Glutamatergic neuron (in vitro differentiated cells): ENCODE measurements at regions not wholly inside any gene's neighbourhood (a gene's known extent, or its start where the extent isn't known, plus 50 kb on each side); places are given as distances from the start of the nearest gene placed in this dataset.

Experiments used
- DNase-seq: peaks from one replicate; pipeline ENCODE4 v3.0.0; 2022
- H3K27ac Mint-ChIP-seq: one replicate; pipeline ENCODE4 v1.8.0; 2020; ENCODE audit warnings: mild to moderate bottlenecking, mixed read lengths, inconsistent platforms; ENCODE audit not compliant: unreplicated experiment
- H3K27me3 Mint-ChIP-seq: one replicate; pipeline ENCODE4 v1.8.0; 2020; ENCODE audit warnings: mild to moderate bottlenecking, moderate library complexity, mixed read lengths, inconsistent platforms; ENCODE audit not compliant: unreplicated experiment
- H3K36me3 Mint-ChIP-seq: one replicate; pipeline ENCODE4 v1.8.0; 2020; ENCODE audit warnings: mild to moderate bottlenecking, mixed read lengths, inconsistent platforms; ENCODE audit not compliant: unreplicated experiment
- H3K4me1 Mint-ChIP-seq: one replicate; pipeline ENCODE4 v1.8.0; 2020; ENCODE audit warnings: mild to moderate bottlenecking, low read depth, mixed read lengths, inconsistent platforms; ENCODE audit not compliant: unreplicated experiment
- H3K4me3 Mint-ChIP-seq: one replicate; pipeline ENCODE4 v1.8.0; 2020; ENCODE audit warnings: mild to moderate bottlenecking, mixed read lengths, inconsistent platforms; ENCODE audit not compliant: unreplicated experiment
- H3K9me3 Mint-ChIP-seq: one replicate; pipeline ENCODE4 v1.8.0; 2020; ENCODE audit warnings: mild to moderate bottlenecking, moderate library complexity, mixed read lengths, inconsistent platforms; ENCODE audit not compliant: unreplicated experiment
- TF ChIP-seq, protein P1 (sequence below): fragments of 200-600 bp; sonication (generic); IDR thresholded peaks from one replicate; pipeline ENCODE4 v1.5.0; 2021; ENCODE audit not compliant: partially characterized antibody, unreplicated experiment

DNA sequence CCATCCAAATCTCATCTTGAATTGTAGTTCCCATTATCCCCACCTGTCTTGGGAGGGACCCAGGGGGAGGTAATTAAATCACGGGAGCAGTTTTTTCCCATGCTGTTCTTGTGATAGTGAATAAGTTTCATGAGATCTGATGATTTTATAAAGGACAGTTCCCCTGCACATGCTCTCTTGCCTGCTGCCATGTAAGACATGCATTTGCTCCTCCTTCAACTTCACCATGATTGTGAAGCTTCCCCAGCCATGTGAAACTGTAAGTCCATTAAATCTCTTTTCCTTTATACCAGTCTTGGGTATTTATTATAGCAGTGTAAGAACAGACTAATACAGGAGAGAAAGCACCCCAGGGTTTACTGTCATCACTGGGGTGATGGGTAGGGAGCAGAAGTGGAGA is 220.4 kb upstream of the NUDT4 start:
- Mint-ChIP-seq H3K27ac (no peak overlapping the region), H3K27me3 (peaks cover 6% of the 10 kb centered on the region), H3K4me3 (no peak overlapping the region), H3K4me1 (no peaks in the 10 kb centered on the region), H3K36me3 (peaks cover 6% of the 10 kb centered on the region), H3K9me3 (peaks cover 7% of the 10 kb centered on the region)
- no peak for DNase-seq
- TF ChIP-seq, protein P1, sequence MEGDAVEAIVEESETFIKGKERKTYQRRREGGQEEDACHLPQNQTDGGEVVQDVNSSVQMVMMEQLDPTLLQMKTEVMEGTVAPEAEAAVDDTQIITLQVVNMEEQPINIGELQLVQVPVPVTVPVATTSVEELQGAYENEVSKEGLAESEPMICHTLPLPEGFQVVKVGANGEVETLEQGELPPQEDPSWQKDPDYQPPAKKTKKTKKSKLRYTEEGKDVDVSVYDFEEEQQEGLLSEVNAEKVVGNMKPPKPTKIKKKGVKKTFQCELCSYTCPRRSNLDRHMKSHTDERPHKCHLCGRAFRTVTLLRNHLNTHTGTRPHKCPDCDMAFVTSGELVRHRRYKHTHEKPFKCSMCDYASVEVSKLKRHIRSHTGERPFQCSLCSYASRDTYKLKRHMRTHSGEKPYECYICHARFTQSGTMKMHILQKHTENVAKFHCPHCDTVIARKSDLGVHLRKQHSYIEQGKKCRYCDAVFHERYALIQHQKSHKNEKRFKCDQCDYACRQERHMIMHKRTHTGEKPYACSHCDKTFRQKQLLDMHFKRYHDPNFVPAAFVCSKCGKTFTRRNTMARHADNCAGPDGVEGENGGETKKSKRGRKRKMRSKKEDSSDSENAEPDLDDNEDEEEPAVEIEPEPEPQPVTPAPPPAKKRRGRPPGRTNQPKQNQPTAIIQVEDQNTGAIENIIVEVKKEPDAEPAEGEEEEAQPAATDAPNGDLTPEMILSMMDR, result no peak

DNA sequence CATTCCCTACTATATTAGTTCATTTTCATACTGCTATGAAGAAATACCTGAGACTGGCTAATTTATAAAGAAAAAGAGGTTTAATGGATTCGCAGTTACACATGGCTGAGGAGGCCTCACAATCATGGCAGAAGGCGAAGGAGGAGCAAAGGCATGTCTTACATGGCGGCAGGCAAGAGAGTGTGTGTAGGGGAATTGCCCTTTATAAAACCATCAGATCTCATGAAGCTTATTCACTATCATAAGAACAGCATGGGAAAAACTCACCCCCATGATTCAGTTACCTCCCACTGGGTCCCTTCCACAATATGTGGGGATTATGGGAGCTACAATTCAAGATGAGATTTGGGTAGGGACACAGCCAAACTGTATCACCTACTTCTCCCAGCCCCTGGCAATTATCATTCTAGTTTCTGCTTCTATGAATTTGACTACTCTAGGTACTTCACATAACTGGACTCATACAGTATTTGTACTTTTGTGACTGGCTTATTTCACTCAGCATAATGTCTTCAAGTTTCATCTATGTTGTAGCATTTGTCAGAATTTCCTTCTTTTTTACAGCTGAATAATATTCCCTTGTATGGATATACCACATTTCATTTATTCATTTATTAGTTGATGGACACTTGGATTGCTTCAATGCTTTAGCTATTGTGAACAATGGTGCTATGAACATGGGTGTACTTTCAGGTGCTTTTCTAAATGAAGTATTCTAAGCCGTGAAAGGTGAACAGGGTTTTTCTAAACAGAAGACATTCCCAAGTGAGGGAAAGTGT is 219.5 kb upstream of the NUDT4 start:
- Mint-ChIP-seq H3K4me1 (no peaks in the 10 kb centered on the region), H3K9me3 (peaks cover 5% of the 10 kb centered on the region), H3K27me3 (peaks cover 2% of the 10 kb centered on the region), H3K27ac (no peak overlapping the region), H3K36me3 (peaks cover 6% of the 10 kb centered on the region), H3K4me3 (no peak overlapping the region)
- no peak for DNase-seq
- TF ChIP-seq, protein P1, result no peak

DNA sequence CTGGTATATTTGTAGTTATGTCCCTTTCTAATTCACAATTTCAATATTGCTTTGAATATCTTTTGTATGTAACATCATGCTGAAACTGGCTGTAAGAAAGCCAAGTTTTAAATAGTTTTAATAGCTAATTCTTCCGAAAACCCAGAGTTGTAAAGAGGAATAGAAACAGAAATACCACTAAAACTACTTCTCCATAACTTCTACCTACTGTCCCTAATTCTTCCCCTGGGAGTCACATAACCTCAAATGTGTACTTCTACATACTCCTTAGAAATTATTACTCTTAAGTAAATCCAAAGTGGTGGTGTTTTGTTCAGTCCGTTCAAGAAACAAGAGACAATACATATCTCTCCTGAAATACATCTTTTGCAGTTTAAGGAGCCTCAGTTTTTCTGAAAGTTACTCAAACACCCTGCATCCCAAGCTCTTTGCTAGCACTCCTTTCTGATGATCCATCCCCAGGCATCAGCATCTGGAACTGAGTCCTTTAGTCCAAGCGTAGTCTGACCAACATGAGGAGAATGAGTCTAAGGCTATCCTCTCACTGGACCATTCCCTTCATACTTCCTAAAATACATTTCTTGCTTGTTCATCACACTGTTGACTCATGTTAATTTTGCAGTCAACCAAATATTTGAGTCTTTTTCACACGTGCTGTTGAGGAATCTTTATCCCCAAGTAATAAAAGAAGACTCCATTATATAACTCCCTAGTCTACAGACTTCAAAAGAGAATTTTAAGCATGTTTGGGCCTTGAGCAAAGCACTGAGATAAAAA is 214.3 kb upstream of the NUDT4 start:
- H3K36me3 Mint-ChIP-seq, result no peaks in the 10 kb centered on the region
- peaks cover 1% of the 10 kb centered on the region for H3K9me3 Mint-ChIP-seq
- H3K4me1 Mint-ChIP-seq, result peaks cover 6% of the 10 kb centered on the region
- H3K27ac Mint-ChIP-seq, result no peak overlapping the region
- no peak for DNase-seq
- H3K27me3 Mint-ChIP-seq, result peaks cover 2% of the 10 kb centered on the region
- TF ChIP-seq, protein P1, result no peak
- no peak overlapping the region for H3K4me3 Mint-ChIP-seq

DNA sequence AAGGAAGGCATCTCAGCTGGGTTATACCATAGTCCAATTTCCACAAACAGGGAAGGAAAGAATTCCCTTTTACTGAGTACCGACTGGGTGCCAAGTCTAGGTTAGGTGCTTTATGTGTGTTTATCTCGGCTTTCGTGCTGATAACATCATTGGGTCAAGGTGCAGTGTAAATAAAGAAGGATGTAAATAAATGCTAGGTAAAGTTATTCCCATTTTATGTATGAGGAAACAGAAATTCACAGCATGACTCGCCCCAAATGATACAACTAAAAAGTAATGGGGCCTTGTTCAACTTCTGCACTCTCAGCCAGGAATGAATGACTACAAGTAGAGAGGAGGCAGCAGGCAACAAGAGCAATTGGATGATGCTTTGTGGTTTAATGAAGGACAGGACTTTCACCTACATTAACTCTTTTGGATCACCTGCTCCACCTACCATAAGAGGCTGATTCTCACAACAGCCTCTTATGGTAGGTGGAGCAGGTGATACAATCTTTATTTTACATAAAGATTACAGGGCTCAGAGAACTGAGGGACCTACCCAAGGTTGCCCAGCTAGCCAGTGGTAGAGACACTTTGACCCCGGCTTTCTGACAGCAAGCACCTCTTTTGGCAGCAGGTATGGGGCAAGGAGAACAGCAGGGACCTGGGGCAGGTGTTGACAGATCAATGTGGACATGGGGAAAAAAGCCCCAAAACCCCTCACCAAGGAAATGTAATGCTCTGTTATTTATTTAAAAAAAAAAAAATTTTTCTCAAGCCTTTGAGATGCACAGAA is 213.4 kb upstream of the NUDT4 start:
- H3K27me3 Mint-ChIP-seq, result peaks cover 2% of the 10 kb centered on the region
- DNase-seq, result no peak
- no peaks in the 10 kb centered on the region for H3K36me3 Mint-ChIP-seq
- TF ChIP-seq, protein P1, result no peak
- peaks cover 1% of the 10 kb centered on the region for H3K9me3 Mint-ChIP-seq
- no peak overlapping the region for H3K27ac Mint-ChIP-seq
- H3K4me1 Mint-ChIP-seq, result peaks cover 6% of the 10 kb centered on the region
- no peak overlapping the region for H3K4me3 Mint-ChIP-seq
